CD4-positive, alpha-beta T cell treated with Interleukin-10 for 1 hour (primary cell): ENCODE measurements at regions not wholly inside any gene's neighbourhood (a gene's known extent, or its start where the extent isn't known, plus 50 kb on each side); places are given as distances from the start of the nearest gene placed in this dataset.
"Not testable (repeated sequence)": the region's sequence is repeated elsewhere in the genome, so short reads cannot be mapped to it uniquely, and the experiment has no call there.

Experiments
- DNase-seq: peaks from one replicate; pipeline ENCODE4 v3.0.0-alpha.2; 2020

DNA sequence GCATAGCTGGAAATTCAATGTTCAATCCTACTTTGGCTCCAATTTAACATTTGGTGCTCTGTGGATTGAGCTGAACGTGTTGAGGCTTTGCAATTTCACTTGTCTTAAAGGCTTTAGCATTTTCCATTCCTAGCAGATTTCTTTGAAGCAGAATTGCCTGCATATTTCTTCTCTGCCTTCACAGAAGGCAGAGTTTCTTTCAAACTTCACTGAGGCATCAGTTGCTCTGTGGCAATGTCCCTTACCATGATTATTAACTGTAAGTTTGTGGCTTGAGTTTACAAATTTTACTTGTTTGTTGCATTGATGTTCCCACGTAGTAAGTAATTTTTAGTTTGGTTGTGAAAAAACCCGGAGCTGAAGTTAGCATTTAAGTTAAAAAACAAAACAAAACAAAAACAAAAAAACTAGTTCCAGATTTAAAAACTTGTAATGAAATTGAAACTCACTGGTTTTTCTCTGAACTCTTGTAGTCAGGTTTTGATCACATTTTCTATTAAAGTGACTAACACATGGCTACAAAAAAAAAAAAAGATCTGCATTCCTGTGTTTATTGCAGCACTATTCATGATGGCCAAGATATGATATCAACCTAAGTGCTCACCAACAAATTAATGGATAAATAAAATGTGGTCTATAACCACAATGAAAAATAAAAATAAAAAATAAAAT is 55.2 kb upstream of the UXS1 start:
- DNase-seq: not testable (repeated sequence)

DNA sequence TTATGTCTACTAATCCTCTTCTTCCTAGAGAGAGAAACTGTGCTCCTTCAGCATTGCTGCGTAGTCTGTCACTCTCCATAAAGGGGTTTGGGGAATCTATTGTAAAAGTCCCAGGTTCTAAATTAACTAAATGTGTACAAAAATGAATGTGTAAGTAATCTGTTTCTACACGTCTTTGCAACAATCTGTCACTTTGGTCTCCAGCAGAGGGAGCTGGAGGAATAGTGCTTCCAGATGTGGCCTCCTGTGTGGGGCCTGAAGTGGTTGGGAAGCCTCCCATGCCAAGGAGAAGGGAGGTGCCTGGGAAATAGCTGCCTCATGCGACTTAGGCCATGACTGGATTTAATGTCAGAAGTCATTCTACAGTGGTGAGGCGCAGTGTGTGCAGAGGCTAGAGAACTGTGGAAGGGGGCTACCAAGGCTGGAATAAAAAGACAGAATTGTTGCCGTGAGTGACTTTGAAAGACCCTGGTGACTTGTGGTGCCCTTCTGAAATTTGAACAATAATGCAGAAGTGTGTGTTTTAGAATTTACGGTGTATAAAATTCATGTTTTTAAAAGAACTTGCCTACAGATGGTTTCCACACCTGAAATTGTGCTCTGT is 54.5 kb upstream of the UXS1 start:
- DNase-seq: peak; percentile 28
